GM18511 (cell line): ENCODE measurements at regions not wholly inside any gene's neighbourhood (a gene's known extent, or its start where the extent isn't known, plus 50 kb on each side); places are given as distances from the start of the nearest gene placed in this dataset.

Experiments
- ATAC-seq: cut with Tn5 transposase; IDR thresholded peaks from one replicate; pipeline ENCODE4 v1.9.1; 2021; ENCODE audit warnings: mild to moderate bottlenecking, moderate library complexity; ENCODE audit not compliant: unreplicated experiment

GRCh38 chr12:24724814-24725213 lies 224.1 kb downstream of the BCAT1 start:
- no peak for ATAC-seq

GRCh38 chr12:24723759-24724158 lies 225.1 kb downstream of the BCAT1 start:
- ATAC-seq: no peak

GRCh38 chr12:24721191-24721590 lies 227.7 kb downstream of the BCAT1 start:
- ATAC-seq: no peak

GRCh38 chr12:24719293-24719721 lies 229.6 kb downstream of the BCAT1 start:
- peak; percentile 93 for ATAC-seq

GRCh38 chr12:24718617-24719016 lies 230.3 kb downstream of the BCAT1 start:
- no peak for ATAC-seq

GRCh38 chr12:24714237-24714636 lies 234.7 kb downstream of the BCAT1 start:
- no peak for ATAC-seq

- ATAC-seq: no peak
These were observed 237.6 kb downstream of the BCAT1 start for GRCh38 chr12:24711056-24712008.

- ATAC-seq: no peak
These were observed 239.7 kb downstream of the BCAT1 start for GRCh38 chr12:24709216-24709615.

- no peak for ATAC-seq
These were observed 240.2 kb downstream of the BCAT1 start for GRCh38 chr12:24708718-24709117.

GRCh38 chr12:24708043-24708442 lies 240.9 kb downstream of the BCAT1 start:
- no peak for ATAC-seq

- ATAC-seq: no peak
These were observed 241.6 kb downstream of the BCAT1 start for GRCh38 chr12:24707334-24707733.

GRCh38 chr12:24705741-24706358 lies 243.1 kb downstream of the BCAT1 start:
- peak; percentile 99 for ATAC-seq

- ATAC-seq: peak; percentile 25
These were observed 243.7 kb downstream of the BCAT1 start for GRCh38 chr12:24705216-24705615.

GRCh38 chr12:24701343-24701742 lies 247.6 kb downstream of the BCAT1 start:
- ATAC-seq: no peak

- ATAC-seq: no peak
These were observed 249.9 kb downstream of the BCAT1 start for GRCh38 chr12:24698972-24699371.

GRCh38 chr12:24697769-24698168 lies 251.1 kb downstream of the BCAT1 start:
- no peak for ATAC-seq

- no peak for ATAC-seq
These were observed 251.6 kb downstream of the BCAT1 start for GRCh38 chr12:24697295-24697694.

GRCh38 chr12:24696800-24697199 lies 252.1 kb downstream of the BCAT1 start:
- ATAC-seq: no peak

GRCh38 chr12:24695657-24696329 lies 253.1 kb downstream of the BCAT1 start:
- ATAC-seq: no peak

- ATAC-seq: no peak
These were observed 253.8 kb downstream of the BCAT1 start for GRCh38 chr12:24695103-24695502.

GRCh38 chr12:24688601-24689000 lies 260.3 kb downstream of the BCAT1 start:
- no peak for ATAC-seq

- ATAC-seq: no peak
These were observed 267.3 kb downstream of the BCAT1 start for GRCh38 chr12:24681570-24681969.
